GM18909 (cell line): ENCODE measurements at regions not wholly inside any gene's neighbourhood (a gene's known extent, or its start where the extent isn't known, plus 50 kb on each side); places are given as distances from the start of the nearest gene placed in this dataset.

Experiments
- ATAC-seq: cut with Tn5 transposase; IDR thresholded peaks from one replicate; pipeline ENCODE4 v1.9.1; 2021; ENCODE audit warnings: mild to moderate bottlenecking; ENCODE audit not compliant: unreplicated experiment, poor library complexity

- ATAC-seq, result no peak
Observed at GRCh38 chr4:189046642-189047041, 894.0 kb upstream of the FRG1 start.

DNA sequence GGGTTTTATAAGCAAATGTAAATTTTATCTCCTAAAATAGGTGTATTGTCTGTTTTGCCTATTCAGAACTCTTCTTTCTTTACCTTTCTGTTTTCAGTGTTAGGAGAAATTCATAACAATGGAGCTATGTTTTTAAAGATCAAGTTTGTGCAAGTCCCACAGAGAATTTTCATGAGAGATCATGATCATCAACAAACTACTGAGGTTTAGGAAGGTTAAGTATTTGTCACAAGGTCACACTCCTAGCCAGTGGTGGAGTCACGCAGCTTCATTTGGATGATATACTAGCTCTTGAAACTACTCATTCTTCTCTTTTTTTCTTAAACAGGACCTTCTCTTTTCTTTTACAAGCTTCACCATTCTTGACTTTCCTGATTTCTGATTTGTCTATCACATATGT is 892.6 kb upstream of the FRG1 start:
- ATAC-seq, result no peak

DNA sequence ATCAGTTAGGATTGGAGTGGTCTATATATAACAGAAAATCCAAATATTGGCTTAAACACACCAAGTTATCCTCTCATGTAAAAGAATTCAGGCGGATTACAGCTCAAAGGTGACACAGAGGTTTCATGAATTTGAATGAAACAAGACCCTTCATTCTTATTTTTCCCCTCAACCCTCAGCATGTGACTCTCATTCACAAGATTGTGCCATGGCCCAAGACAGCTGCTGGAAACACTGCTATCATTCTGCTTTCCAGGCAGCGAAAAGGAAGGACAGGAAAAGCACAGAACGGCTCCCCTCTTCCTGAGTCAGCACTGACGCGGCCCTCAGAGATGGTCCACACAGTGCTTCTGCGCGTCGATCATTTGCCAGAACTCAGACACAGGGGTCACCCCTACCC is 891.0 kb upstream of the FRG1 start:
- ATAC-seq, result no peak

DNA sequence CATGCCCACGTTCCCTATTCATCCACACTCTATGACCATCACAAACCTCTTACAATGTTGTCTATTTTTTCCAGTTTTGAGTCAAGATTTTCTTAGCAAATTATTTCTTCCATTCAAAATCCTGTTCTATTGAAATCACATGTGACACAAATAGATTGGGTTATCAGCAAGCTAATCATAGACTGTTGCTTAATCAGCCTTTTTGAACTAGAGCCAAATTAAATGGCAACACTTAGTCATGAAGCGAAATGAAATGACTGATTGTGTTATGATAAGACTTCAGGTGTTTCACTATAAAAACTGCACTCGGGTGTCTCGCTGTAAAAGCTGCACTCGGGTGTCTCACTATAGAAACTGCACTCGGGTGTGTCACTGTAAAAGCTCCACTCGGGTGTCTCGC is 890.0 kb upstream of the FRG1 start:
- ATAC-seq, result no peak

DNA sequence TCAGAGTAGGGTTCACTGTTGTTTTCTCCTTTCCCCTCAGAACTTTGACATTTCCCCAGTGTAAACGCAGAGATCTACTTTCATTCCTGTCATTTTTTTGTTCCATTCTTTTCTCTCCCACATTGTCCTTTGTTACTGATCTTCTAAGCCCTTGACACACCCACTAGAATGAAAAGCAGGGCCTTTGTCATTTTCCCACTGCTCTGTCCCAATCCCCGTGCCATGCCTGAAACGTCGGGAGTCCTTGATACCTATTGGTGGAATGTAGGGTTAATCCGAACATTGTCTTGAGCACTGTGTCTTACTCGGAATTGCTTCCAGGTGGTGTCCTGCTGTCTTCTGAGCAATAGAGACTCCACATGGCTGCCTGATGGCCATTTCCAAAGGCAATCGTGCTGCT is 887.1 kb upstream of the FRG1 start:
- no peak for ATAC-seq

DNA sequence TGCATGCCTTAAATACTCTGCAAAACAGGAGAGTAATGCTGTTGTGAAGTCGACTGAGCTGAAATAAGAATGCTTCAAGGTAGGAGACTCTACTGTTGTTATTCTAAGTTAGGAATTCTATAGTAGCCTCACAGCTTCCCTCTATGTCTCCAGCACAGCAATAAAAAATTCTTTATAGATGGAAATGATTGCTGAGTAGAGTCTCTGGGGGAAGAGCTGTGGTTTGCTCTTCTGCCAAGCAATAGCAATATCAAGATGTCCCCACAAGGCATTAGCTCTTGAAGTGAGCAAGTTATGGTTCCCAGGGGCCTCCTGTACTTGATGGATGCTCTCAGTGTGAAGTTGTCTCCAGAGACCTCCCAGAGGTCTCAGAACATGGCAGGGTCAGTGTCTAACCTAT is 880.6 kb upstream of the FRG1 start:
- ATAC-seq, result no peak

GRCh38 chr4:189062047-189062820 is 878.4 kb upstream of the FRG1 start:
- ATAC-seq, result no peak

DNA sequence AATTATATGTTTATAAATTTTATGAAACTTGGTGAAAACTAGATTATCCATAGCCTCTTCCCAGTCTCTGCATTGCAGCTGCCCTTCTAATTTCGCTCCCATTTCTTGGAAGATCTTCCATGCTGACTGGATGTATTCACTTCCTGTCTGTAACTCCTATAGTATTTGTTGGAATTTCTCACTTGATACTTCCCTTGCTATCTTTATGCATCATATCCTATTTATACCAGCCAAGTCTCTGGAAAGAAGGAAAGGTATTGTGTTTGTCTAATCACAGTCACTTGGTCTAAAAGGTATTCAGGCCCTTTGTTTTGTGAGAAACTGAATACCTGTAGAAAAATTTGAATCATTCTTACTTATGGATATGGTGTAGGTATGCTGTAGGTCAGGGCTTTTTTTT is 870.9 kb upstream of the FRG1 start:
- no peak for ATAC-seq

GRCh38 chr4:189071241-189071640 is 869.4 kb upstream of the FRG1 start:
- ATAC-seq, result no peak

DNA sequence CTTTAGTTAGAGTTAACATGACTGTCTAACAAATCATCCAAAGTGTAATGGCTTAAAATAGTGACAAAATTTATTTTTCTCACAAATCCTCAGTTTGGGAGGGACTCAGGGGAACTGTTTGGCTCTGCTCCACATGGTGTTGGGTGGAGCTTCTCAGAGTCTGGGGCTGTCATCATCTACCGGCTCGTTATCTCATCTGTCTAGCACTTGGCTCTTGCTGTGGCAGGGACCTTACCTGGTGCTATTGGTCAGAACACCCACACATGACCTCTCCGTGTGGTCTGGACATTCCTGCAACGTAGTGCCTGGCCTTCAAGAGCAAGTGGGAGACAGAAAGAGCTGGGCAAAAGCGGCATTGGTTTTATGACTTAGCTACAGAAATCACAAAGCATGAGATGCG is 866.9 kb upstream of the FRG1 start:
- no peak for ATAC-seq

DNA sequence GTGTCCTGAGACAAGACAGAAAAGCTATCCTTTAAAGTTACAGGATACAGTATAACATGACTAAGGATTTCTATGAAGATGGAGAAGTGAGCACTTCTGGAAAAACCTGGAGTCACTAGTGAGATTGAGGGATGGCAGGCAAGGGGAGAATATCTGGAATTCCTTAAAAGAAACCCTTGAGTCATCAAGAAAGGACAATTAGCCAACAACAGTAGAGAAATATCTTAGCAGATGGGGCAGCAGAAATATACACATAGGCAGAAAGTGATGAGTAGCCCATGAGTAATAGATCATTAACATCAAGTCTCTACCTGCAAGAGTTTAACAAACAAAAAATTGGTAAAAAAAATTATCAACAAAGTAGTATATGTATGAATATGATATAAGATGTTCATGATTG is 858.8 kb upstream of the FRG1 start:
- no peak for ATAC-seq

- no peak for ATAC-seq
Observed at GRCh38 chr4:189083769-189084168, 856.9 kb upstream of the FRG1 start.

DNA sequence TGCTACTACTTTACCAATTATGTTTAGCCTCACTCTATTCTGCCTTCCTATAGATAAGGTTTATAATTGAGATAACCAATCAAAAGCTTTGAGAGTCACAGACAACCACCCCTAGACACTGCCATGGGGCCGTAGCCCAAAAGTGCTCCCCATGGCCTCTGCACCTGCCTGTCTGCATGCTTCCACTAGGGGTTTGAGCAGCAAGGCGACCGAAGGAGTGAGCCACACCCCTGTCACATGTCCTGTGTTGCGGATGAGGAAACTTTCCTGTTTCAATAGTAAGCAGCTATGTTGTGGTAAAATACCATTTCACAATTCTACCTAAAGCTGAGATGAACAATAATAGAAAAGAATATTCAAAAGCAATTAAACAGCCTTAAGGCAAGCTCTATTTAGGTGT is 856.0 kb upstream of the FRG1 start:
- no peak for ATAC-seq

DNA sequence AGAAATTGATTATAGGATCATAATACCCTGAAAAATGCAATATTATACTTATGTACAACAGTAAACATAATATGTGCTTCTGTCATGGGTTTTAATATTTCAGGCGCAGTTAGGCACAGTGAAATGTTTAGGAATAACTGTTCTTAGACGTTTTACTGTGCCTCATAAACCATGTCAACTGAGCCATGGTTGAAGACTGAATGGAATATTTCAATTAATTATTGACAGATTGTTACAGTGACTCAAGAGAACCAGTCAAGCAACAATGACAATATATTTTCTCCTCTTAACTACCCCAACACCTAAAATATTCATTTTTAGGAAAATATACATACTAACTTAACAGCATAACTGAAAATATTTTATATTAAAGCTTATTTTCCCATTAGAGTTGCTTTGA is 852.7 kb upstream of the FRG1 start:
- no peak for ATAC-seq

- ATAC-seq, result no peak
Observed at GRCh38 chr4:189088780-189089179, 851.9 kb upstream of the FRG1 start.

- no peak for ATAC-seq
Observed at GRCh38 chr4:189090174-189090814, 850.4 kb upstream of the FRG1 start.

DNA sequence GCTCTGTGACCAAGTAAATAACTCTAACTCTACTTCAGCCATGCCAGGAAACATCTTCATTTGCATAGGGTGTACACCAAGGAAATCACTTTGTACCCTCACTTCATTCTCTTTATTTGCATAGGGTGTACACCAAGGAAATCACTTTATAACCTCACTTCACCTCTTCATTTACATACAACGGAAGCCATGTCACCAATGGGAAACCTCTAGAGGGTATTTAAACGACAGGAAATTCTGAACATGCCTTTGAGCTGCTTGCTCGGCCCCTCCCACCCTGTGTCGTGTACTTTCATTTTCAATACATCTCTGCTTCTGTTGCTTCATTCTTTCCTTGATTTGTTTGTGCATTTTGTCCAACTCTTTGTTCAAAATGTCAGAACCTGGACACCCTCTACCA is 848.1 kb upstream of the FRG1 start:
- no peak for ATAC-seq

GRCh38 chr4:189096108-189096507 is 844.6 kb upstream of the FRG1 start:
- no peak for ATAC-seq

- no peak for ATAC-seq
Observed at GRCh38 chr4:189096717-189097116, 844.0 kb upstream of the FRG1 start.

DNA sequence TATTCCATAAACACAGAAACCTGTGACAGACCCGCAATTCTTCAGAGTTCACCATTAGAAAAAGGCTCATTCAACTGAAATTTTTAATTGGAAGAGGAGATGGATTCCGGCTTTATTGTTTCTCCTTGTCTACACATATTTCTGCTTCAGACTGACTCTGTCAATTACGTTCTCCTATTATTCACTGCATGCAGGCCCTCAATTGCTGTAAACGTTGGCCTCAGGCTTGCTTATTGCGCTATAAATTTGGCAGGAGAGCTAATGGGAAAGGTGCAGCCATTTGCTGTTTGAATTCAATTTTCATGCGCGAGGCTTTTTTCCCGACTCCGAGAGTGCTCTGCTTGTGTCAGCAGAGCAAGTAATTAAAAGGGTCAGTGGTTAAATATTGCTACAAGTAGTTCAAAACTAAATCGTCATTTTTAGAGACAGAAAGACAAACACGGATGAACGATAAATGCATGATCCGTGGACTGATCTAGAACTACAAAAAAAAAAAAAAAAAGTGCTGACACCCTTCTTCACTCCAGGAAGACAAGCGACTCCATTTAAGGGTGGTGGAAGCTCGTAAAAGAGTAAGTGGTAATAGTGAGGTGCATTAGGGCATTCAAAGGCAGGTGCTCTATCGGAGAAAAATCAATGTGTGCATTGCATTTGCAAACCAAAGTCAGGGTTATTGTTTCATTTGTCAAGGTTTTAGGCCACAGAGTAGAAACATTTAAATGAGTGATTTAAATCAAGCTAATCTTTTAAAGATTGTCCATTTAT is 841.6 kb upstream of the FRG1 start:
- ATAC-seq, result no peak

DNA sequence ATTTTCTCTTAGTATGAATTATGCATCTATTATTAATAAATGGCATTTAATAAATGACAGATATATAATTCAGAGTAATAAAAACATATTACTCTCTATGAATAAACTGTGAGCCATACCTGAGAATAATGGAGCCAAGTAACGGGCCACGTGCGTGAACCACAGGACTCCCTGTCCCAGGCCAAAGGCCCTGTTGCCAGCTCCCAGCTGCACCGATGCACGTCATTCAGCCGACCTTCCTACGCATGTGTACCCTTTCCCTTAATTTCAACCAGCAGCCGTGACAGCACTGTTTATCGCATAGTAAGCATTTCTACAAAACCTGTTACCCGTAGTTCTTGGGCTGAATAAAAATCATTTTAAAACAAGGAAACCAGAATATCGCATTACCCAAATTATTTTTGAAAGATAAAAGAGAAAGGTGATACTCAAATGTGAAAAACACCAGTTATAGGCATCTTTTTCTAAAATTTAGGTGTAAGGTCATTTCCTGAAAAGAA is 827.2 kb upstream of the FRG1 start:
- no peak for ATAC-seq
